GM21526 (cell line): ENCODE measurements at regions not wholly inside any gene's neighbourhood (a gene's known extent, or its start where the extent isn't known, plus 50 kb on each side); places are given as distances from the start of the nearest gene placed in this dataset.

Source experiments
- ATAC-seq: cut with Tn5 transposase; IDR thresholded peaks from one replicate; pipeline ENCODE4 v1.9.1; 2021; ENCODE audit warnings: moderate library complexity; ENCODE audit not compliant: unreplicated experiment, low FRiP score

DNA sequence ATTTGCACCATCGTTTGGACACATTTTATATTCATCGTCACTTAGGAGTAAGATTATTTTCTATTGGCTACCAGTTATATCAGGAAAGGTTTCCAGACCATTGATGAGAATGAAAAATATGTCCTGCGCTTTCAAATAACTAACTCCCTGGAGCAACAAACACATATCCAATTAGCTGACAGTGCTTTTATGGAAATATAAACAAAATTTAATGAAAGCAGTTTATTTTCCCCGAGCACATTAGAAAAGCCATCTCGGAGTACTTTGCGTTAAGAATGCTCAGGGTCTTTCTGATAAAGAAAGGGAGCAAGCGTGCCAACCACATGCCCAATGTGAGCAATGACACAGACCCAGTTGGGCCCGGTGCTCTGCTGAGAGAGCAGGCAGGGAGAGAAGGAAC, 85.1 kb upstream of the ZPBP start:
- ATAC-seq, result no peak

DNA sequence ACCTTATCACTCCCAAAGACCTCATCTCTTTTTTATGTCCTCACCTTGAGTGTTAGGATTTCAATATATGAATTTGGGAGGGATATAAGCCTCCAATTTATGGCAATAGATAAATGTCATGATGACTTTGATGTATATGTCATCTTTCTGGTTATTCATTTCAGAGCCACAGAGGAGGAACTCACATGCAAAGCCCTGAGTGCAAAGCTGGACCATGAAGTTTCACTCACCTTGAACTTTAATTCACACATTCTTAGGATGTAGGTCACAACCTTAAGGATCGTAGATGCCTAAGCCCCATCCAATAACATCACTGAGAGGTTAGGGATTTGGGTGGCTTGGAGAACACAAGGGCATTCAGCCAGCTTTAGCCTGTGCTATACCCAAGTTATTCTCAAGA, 81.9 kb upstream of the ZPBP start:
- ATAC-seq, result no peak

DNA sequence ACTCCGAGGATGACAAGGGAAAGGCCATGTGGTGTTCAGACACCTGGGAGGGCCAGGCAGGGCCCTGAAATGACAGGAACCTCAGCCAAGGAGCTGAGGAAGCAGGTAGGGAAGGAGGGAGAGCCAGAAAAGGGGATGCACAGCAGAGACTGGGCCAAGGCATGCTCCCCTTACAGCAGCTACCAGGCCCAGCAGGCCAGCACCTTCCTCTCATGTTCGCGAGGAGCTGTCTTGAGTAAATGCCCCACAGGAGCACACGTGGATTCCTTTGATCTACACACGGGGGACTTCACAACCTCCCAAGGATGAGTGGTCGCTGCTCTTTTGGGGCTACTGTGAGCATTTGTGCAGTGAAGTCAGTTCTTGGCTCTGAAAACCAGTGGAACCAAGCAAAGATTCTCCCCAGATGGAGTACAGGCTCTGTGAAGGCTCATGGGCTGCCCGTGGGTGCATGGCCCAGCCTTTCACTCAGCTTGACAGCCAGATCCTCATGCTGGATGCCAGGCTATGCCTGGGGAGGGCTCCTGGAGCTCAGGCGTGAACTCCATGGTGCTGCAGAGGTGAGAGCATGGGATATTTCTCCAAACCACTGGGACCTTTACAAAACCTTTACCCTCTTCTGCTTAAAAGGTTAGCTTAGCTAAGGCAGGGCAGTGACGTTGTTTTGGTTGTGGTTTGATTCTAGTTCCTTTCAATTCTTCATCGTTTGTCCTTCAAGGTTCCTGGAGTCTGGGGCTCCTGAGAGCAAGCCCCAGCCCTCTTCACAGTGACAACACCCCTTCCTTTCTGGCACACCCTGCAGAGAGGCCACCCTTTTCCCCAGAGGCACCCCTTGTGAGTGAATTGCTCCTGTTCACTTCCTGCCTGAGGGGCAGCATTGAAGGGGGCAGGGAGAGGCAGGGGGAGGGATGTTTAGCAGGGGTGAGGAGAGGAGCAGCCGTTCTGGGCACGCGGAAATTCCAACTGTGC, 74.2 kb upstream of the ZPBP start:
- ATAC-seq, result no peak

DNA sequence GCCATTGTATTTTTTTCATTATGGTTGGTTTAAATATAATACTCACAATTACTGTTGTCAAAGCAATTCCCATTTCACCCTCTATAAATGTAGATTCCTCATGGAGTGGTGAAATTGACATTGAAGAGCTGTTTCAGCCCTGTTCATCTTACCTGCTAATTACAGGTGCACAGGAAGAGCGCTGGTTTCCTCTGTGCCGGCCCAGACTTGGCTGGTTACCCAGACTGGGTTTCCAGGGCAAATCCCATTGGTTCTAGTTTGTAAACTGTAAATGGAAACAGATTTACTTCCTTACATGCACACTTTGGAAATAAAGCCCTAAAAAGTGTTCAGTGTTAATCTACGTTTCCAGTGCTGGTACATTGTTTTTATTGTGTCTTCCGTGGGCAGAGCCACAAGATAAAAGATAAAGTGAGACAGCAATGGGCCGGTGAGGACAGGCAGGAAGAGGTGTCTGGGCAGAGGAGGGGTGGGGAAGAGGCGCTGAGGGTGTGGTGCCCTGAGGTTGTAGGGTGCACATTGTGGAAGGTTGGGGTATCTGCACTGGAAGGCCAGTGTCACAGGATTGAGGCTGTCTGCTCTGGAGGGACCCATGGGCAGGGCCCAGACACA, 71.6 kb upstream of the ZPBP start:
- no peak for ATAC-seq

DNA sequence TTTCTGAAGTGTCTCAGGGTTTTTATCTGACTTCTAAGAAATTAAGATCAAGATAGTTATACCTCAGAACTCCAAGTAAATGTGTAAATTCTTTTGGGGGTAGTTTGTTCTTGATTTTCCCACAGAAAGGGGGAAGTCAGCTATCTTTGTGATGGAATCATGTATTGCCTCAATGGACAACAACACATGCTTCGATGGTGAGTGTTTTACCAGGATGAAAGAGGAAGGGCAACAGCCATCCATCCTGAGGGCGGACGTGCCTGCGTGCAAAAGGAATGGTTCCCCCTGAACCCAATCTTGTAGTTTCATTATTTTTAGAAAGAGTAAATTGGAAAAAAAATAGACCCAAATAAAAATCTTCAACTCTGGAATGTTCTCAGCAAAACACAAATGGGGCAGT, 67.2 kb upstream of the ZPBP start:
- ATAC-seq, result no peak

DNA sequence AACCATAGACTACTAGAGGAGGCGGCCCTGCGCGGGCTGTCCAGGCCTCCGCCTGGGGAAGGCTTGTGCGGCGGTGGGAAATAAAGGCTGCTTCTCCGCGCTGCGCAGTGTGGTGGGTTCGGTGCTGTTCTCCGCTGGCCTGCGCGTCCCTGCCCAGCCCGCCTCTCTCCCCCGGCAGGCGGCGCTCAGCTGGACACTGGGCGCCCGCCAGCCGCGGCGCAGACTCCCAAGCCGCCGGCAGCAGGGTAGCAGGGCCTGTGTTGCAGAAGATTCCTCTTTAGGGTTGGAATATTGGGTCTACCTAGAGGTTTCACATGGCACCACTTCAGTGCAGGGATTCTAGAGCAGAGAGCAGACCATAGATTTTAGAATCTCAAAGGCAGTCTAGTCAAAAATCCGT, 66.1 kb upstream of the ZPBP start:
- ATAC-seq, result no peak

DNA sequence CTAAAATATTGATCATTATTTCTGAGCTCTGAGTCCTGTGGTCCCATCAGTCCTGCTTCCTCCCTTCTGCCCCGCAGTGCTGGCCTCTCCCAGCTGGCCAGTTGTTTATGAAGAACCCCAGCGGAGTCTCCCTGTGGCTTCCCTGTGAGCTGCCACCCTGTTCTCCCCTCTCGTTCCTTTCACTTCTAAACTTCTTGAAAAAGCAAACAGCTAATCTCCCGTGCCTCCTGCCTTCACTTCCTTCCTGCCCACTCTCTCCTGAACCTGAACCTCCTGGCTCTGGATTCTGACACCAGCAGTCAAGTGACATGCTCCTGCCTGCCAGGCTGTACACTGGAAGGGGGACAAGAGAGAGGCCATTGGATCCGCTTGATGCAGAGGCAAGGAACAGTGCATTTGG, 63.7 kb upstream of the ZPBP start:
- no peak for ATAC-seq

DNA sequence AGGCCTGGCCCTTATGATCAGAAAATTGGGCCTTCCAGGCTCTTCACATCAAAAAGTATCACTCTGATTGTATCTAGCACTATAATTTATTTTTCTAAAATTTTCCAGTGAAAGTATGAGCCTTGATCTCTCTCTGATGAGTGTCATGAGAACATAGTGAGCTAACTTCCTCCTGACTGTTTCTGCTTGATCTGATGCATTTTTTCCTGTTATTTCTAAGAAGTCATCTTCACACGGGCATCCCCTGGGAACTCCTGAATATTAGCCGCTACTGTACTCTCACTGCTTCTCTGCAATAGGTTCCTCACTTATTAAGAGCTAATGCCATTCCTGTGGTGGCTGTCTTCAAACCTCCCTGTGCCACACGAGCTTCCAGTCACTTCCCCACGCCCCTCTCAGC, 63.1 kb upstream of the ZPBP start:
- ATAC-seq, result no peak

DNA sequence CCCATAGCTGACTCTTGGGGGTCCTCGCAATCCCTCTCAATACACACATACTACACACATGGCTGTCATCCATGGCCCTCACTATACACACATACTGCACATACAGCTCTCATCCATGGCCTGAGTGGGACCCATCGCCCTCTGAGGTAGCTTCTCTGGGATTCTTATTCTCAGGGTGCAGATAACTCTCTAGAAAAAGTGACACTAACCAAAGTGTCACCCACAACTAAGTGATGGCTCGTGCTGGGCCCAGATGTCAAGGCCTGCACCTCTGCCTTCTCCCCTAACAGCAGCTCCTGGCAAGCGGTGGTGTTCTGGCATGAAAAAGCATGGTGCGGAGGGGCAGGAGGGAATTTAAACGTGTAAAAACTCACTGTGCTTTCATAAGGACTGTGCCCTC, 62.7 kb upstream of the ZPBP start:
- no peak for ATAC-seq

DNA sequence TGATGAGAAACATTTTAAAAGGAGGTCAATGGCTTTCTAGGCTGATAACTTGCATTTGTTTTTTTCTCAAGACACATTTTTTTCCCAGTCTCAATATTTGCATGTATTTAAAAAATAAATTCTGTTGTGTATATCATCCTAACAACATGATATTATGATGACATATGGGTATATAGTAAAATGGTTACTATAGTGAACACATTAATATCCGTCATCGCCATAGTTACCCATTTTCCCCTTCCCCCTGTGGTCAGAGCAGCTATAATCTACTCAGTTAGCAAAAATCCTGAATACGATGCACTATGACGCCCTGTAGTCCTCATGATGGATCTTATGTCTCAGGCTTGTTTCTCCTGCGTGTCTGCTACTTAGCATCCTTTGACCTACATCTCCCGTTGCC, 60.9 kb upstream of the ZPBP start:
- no peak for ATAC-seq

DNA sequence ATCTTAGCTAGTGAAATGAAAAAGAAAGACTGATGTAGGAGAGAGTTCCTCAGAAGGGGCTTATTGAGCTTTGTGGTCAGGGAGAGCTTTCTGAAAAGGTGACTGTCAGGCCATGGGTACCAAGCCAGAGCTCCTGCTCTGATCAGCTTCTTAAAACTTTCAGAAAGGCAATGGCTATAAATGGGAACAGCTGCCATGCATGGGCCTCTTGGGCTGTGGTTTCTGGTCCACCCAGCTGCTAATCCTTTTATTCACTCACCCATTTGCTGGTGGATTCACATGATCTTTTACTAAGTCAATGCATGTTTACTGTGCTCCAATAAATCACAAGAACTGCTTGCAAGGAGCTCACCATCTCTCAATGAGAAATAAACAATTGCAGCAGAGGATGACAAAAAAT, 60.1 kb upstream of the ZPBP start:
- ATAC-seq, result no peak

DNA sequence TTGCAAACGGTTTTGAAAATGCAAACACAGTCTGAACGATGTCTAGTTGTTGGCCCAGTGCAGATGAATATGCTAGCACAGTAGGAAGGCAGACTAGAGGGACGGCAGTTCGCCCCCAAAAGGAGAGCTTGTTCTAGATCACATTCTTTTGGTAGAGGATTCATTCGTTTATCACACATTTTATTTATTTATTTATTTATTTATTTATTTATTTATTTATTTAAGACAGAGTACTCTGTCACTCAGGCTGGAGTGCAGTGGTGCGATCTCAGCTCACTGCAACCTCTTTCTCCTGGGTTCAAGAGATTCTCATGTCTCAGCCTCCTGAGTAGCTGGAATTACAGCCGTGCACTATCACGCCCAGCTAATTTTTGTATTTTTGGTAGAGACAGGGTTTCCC, 59.4 kb upstream of the ZPBP start:
- no peak for ATAC-seq

DNA sequence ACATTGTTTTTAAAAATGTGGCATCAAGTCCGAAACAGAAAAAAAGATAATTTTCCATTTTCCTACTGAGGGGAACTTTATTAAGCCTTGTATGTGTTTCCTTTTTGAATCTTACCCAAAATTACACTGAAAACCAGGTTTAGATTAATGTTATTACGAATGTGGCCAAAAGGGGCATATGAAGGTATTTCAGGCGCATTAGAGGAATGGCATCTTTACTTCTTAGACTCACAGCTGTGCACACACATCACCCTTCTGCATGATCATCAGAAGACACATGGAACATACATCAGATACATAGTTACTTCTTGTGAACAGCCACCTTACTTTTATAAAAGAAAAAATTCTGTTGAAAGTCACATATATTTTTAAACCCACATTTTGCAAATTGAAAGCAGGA, 58.6 kb upstream of the ZPBP start:
- no peak for ATAC-seq

DNA sequence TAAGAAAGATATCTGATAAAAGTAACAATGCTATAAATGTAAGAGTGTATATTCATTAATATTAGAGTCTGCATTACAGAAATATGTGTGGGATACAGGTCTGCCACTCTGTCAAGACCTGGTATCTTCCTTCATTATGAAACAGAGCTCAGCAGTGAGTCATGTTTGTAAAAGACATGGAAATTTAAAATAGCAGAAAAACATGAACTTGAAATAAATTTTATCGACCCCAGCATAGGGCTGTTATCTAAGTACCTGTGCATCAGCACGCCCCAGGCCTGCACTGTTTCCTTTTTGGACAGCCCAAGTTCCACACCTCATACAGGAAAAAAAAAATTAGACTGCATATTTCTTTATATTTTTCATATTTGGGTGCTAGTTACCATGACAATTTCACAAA, 58.0 kb upstream of the ZPBP start:
- ATAC-seq, result no peak

DNA sequence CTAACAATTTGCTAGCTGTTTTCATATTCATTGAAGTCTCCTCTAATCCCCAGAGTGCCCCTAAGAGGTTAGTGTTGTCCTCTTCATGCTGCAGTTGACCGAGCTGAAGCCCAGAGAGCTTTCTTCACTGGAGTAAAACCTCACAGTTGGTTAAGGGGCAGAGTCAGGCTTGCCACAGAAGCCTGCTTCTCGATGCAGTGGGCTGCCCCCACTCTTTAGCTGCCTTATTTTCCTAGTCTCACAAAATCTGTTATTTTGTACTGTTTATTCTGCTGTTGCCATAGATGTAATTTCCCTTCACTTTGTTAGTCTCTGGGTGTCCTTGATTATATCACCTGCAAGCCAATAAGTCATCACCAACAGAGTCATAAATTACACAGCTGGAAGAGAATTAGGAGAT, 56.3 kb upstream of the ZPBP start:
- ATAC-seq, result no peak

DNA sequence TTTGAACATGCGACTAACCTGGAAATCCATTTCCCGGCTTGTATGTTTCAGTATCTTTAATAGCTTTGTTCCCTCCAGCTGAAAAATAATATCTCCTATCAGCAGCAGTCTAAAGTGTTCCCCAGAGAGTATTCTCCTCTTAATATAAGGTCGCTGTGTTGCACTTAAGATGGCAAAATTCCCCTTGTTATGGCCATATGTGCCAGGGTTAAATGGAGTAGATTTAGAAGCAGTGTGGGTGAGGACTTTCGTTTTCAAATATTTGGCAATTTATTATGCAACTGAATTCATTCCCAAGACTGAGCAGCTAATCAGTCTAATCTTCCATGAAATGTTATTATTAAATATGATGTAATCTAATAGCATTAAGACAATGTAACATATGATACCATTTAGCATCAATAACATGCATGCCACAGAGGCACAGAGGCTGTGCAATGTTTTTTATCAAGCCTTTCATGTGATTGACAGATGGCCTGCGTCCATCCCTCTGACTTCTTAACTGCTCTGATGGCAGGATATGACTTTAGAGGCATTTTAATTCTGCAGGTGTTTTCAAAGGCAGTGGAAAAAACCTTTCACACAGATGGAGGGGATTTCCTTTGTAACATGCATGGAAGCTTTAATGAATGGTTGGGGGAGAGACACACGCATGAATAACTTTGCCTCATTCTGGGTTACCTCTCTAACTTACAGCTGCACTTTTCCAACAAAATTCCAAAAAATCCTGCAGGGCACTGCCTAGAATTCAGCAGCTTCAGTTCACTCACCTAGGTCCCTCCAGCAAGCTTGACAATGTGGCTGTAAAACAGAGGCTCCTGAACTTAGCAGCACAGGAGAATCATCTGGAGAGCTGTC, 55.1 kb upstream of the ZPBP start:
- no peak for ATAC-seq

DNA sequence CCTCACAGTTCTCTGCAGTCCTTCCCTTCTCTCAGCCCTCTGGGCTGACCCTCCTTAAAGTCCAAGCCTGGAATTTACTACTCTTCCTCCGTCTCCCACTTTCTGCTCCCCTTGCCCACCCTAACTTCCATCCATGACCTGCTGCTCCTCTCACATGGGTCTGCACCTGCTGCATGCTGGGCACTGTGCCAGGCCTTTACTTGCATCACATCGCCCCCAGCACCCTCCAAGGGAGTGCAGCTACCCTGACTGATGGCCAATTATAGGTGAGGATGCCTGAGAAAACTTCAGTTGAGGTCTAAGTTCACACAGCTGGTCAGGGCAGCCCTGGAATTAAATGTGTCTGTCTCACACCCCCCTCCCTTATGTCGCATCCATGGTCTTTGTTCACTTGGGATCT, 53.6 kb upstream of the ZPBP start:
- no peak for ATAC-seq

DNA sequence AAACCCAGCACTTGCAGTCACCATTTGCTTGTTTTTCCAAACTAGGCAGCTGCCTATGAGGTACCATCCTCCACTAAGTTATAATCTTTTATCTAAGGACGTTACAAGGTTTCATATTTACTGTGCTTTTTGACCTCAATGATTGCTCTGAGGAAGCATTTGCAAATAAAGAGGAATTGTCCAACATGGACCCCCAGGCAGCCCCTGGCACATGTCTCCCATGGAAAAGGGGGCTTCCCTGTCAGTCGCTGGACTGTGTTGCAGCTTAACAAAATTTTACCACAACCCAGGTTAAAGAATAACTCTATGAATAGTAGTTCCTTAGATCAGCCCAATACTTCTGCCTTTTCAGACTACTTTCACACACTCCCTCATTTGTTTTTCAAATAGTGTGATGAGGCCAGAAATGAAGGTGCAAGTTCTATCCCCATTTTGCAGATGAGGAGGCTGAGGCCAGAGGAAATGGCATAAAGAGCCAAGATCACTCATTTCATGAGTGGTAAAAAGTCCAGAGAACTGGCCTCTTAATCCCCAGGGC, 52.8 kb upstream of the ZPBP start:
- ATAC-seq, result peak; percentile 57

DNA sequence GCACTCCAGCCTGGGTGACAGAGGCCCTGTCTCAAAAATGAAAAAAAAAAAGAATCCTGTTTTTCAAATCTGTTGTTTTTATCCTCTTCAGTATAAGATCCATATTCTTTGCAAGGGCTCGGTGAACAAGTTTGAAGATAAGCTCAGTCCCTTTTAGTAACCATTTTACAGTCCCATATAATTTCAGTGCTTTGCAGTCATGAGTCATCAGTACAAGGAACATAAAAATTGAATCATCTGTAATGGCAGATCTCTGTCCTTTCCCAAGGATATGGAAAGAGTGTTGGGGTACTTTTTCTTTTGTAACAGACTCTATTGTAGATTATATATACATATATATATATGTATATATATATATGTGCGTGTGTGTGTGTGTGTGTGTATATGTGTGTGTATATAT, 52.2 kb upstream of the ZPBP start:
- ATAC-seq, result no peak
